ENCODE measurements at regions not wholly inside any gene's neighbourhood (a gene's known extent, or its start where the extent isn't known, plus 50 kb on each side); places are given as distances from the start of the nearest gene placed in this dataset.

- no peak for TF ChIP-seq CTCF (IDR thresholded peaks at IDR 0.05; ENCODE audit: insufficient read depth, low read depth, low read length)
These were observed 93.7 kb upstream of the SRD5A2 start for GRCh38 chr2:31674446-31674845.

GRCh38 chr2:31666878-31667277 lies 86.1 kb upstream of the SRD5A2 start:
- Histone ChIP-seq H3K27me3 (ENCODE audit: control insufficient read depth, insufficient read depth, low read length) (no peaks in the 10 kb centered on the region), H3K36me3 (ENCODE audit: control insufficient read depth, insufficient read depth, low read length) (no peaks in the 10 kb centered on the region), H3K4me3 (ENCODE audit: low read depth, low read length) (no peak overlapping the region)
- no peak for TF ChIP-seq CTCF (IDR thresholded peaks at IDR 0.05; ENCODE audit: insufficient read depth, low read depth, low read length)
- CTCF ChIA-PET: no interaction called here
- DNase-seq (ENCODE audit: low read depth): no peak
- POLR2A ChIA-PET: no interaction called here

More at GRCh38 chr2:31674446-31674845, 93.7 kb upstream of the SRD5A2 start:
- no peak for DNase-seq (ENCODE audit: low read depth)
- ChIA-PET POLR2A (no interaction called here), CTCF (interaction anchor here (1.3 kb wide), 1 partner anchor 12 kb away, joined by 4 read pairs; no protein-coding TSS in a partner anchor)
- Histone ChIP-seq H3K4me3 (ENCODE audit: low read depth, low read length) (no peak overlapping the region), H3K36me3 (ENCODE audit: control insufficient read depth, insufficient read depth, low read length) (no peaks in the 10 kb centered on the region), H3K27me3 (ENCODE audit: control insufficient read depth, insufficient read depth, low read length) (no peaks in the 10 kb centered on the region)

GRCh38 chr2:31664949-31665724 lies 84.4 kb upstream of the SRD5A2 start:
- no peak for DNase-seq (ENCODE audit: low read depth)
- ChIA-PET POLR2A (no interaction called here), CTCF (interaction anchor here (1.0 kb wide), 1 partner anchor 172 kb away, joined by 3 read pairs; no protein-coding TSS in a partner anchor)
- Histone ChIP-seq H3K27me3 (ENCODE audit: control insufficient read depth, insufficient read depth, low read length) (no peaks in the 10 kb centered on the region), H3K36me3 (ENCODE audit: control insufficient read depth, insufficient read depth, low read length) (no peaks in the 10 kb centered on the region), H3K4me3 (ENCODE audit: low read depth, low read length) (no peak overlapping the region)
- TF ChIP-seq CTCF (IDR thresholded peaks at IDR 0.05; ENCODE audit: insufficient read depth, low read depth, low read length): no peak

- ChIA-PET POLR2A (no interaction called here), CTCF (no interaction called here)
- H3K27me3 ChIP-seq (ENCODE audit: control insufficient read depth, insufficient read depth, low read length): no peaks in the 10 kb centered on the region
- DNase-seq (ENCODE audit: low read depth): no peak
- no peak overlapping the region for H3K4me3 ChIP-seq (ENCODE audit: low read depth, low read length)
- no peak for TF ChIP-seq CTCF (IDR thresholded peaks at IDR 0.05; ENCODE audit: insufficient read depth, low read depth, low read length)
- no peaks in the 10 kb centered on the region for H3K36me3 ChIP-seq (ENCODE audit: control insufficient read depth, insufficient read depth, low read length)
These were observed 80.1 kb upstream of the SRD5A2 start for GRCh38 chr2:31660812-31661335.

GRCh38 chr2:31660165-31660564 lies 79.4 kb upstream of the SRD5A2 start:
- POLR2A ChIA-PET: no interaction called here
- CTCF ChIA-PET: no interaction called here
- Histone ChIP-seq H3K36me3 (ENCODE audit: control insufficient read depth, insufficient read depth, low read length) (no peaks in the 10 kb centered on the region), H3K4me3 (ENCODE audit: low read depth, low read length) (no peak overlapping the region), H3K27me3 (ENCODE audit: control insufficient read depth, insufficient read depth, low read length) (no peaks in the 10 kb centered on the region)
- TF ChIP-seq CTCF (IDR thresholded peaks at IDR 0.05; ENCODE audit: insufficient read depth, low read depth, low read length): no peak
- DNase-seq (ENCODE audit: low read depth): no peak

All from BJ (cell line).